Fibroblast of mammary gland (primary cell): ENCODE measurements at regions not wholly inside any gene's neighbourhood (a gene's known extent, or its start where the extent isn't known, plus 50 kb on each side); places are given as distances from the start of the nearest gene placed in this dataset.
"Not testable (repeated sequence)": the region's sequence is repeated elsewhere in the genome, so short reads cannot be mapped to it uniquely, and the experiment has no call there.

Experiments
- DNase-seq: peaks from one replicate; pipeline ENCODE4 v3.0.0-alpha.2; 2010; ENCODE audit warnings: low read depth
- H3K4me3 ChIP-seq: 2 replicates; pipeline ENCODE4 v1.5.1; 2011; ENCODE audit warnings: low read depth, mild to moderate bottlenecking, low read length, moderate library complexity; ENCODE audit not compliant: control insufficient read depth
- CTCF ChIP-seq: conservative IDR thresholded peaks from 2 replicates; pipeline ENCODE4 v1.5.1; 2011; ENCODE audit warnings: low read depth, low read length, inconsistent platforms; ENCODE audit not compliant: control insufficient read depth, insufficient read depth

GRCh38 chr10:70986623-70986950, 98.2 kb upstream of the PCBD1 start:
- TF ChIP-seq CTCF: no peak
- DNase-seq: no peak
- H3K4me3 ChIP-seq: no peak overlapping the region

DNA sequence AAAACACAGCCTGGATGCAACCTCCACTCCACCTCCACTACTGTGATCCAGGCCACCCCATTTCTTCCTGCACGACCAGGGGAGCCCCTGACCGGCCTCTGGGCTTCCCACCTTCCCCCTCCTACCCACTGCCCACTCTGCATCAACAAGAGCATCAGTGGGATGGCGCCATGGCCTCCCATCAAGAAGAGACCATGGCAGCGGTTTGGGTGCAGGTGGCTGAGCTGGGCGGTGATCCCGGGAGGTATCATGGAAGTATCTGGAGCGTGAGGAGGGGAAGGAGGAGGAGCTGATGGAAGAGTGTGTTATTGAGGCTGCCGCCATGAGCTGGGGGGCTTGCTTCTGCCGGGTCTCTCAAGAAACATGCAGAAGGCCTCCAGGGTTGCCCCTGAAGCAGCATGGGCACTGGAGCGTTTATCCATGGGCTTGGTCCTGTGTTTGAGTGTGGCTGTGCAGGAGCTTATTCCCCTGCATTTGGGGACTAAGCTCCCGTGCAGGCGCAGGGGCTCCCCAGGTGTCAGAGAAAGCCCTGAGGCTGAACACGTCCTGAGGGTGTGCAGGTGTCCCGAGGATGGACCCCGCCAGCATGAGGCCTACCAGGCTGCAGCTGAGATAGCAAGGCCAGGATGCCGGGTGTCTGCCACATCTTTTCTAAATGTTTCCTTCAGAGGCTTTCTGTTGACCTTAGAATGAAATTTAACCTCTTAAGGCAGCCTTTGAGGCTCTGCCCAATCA, 99.2 kb upstream of the PCBD1 start:
- no peak for TF ChIP-seq CTCF
- no peak for DNase-seq
- H3K4me3 ChIP-seq: no peak overlapping the region

GRCh38 chr10:70990156-70990555, 101.8 kb upstream of the PCBD1 start:
- not testable (repeated sequence) for DNase-seq, H3K4me3 ChIP-seq

- no peak for TF ChIP-seq CTCF
- no peak for DNase-seq
- no peak overlapping the region for H3K4me3 ChIP-seq
These were observed 102.3 kb upstream of the PCBD1 start for GRCh38 chr10:70990681-70991080.

- no peak for DNase-seq
- TF ChIP-seq CTCF: no peak
- H3K4me3 ChIP-seq: no peak overlapping the region
These were observed 103.1 kb upstream of the PCBD1 start for GRCh38 chr10:70991140-70992124.

- no peak for TF ChIP-seq CTCF
- DNase-seq: no peak
- no peak overlapping the region for H3K4me3 ChIP-seq
These were observed 104.1 kb upstream of the PCBD1 start for GRCh38 chr10:70992436-70992835.

DNA sequence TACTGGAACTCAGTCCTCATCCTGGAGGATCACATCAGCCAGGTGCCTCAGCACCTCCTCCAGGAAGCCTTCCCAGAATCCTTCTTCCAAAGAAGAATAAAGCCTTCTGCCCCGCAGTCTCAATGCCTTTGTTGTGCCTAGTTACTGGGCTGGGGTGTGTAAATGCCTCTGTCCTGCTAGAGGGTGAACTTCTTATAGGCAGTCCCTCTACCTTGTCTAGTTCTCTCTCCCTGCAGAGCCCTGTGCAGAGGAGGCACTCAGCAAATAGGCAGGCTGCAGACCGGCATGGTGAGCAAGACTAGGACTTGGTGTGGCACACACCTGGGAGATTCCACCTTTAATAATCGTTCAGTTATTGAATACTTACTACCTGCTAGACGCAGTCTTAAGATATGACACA, 104.7 kb upstream of the PCBD1 start:
- TF ChIP-seq CTCF: no peak
- no peak overlapping the region for H3K4me3 ChIP-seq
- DNase-seq: no peak
